Mammary epithelial cell (primary cell): ENCODE measurements at regions not wholly inside any gene's neighbourhood (a gene's known extent, or its start where the extent isn't known, plus 50 kb on each side); places are given as distances from the start of the nearest gene placed in this dataset.

Experiments used
- EZH2 ChIP-seq: IDR thresholded peaks from 2 replicates; pipeline ENCODE4 v1.6.1; 2012; ENCODE audit warnings: low read length, inconsistent platforms, borderline replicate concordance
- TF ChIP-seq, protein P1 (sequence below), 2 donors: IDR thresholded peaks in 1 of 2; conservative IDR thresholded peaks in 1 of 2; 2 replicates each; pipeline ENCODE4 v1.5.1; 2011 to 2012; ENCODE audit warnings: inconsistent platforms in 2 of 2, low read length in 2 of 2, mild to moderate bottlenecking in 2 of 2, control low read depth in 1 of 2, low read depth in 1 of 2; ENCODE audit not compliant: insufficient read depth in 1 of 2; ENCODE audit errors: extremely low read depth in 1 of 2

DNA sequence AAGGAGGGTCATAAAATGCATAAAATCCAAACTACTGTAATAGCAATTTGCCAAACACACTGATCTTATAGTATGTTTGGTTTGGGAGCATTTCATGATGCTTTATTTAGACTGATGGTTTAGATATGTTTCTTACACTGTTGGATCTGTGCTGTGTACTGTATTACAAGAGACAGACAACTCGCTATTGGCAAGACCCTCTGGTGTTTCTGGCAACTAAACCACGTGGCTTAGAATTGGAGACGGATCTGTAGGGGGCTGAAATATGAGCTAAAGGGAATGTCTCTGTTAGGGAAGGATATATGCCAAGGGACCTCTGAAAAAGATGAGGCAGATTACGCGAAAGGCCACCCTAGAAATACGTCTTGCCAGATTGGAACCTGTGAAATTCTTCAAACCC, 208.7 kb downstream of the BARX2 start:
- TF ChIP-seq, protein P1, sequence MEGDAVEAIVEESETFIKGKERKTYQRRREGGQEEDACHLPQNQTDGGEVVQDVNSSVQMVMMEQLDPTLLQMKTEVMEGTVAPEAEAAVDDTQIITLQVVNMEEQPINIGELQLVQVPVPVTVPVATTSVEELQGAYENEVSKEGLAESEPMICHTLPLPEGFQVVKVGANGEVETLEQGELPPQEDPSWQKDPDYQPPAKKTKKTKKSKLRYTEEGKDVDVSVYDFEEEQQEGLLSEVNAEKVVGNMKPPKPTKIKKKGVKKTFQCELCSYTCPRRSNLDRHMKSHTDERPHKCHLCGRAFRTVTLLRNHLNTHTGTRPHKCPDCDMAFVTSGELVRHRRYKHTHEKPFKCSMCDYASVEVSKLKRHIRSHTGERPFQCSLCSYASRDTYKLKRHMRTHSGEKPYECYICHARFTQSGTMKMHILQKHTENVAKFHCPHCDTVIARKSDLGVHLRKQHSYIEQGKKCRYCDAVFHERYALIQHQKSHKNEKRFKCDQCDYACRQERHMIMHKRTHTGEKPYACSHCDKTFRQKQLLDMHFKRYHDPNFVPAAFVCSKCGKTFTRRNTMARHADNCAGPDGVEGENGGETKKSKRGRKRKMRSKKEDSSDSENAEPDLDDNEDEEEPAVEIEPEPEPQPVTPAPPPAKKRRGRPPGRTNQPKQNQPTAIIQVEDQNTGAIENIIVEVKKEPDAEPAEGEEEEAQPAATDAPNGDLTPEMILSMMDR (conservative IDR thresholded peaks at IDR 0.05 in 1 of 2, IDR thresholded peaks at IDR 0.05 in 1 of 2; ENCODE audit: extremely low read depth in 1 of 2, insufficient read depth in 1 of 2, low read depth in 1 of 2, low read length in 2 of 2), result no peak
- TF ChIP-seq EZH2, result no peak
